OCI-LY7 (cell line): ENCODE measurements at regions not wholly inside any gene's neighbourhood (a gene's known extent, or its start where the extent isn't known, plus 50 kb on each side); places are given as distances from the start of the nearest gene placed in this dataset.

ENCODE experiments used
- EZH2phosphoT487 ChIP-seq: fragments of 200-600 bp; sonication (generic); IDR thresholded peaks from 2 replicates; pipeline ENCODE4 v1.6.1; 2018; ENCODE audit warnings: low read depth, borderline replicate concordance, mild to moderate bottlenecking, mixed run types, antibody characterized with exemption, low read length, moderate library complexity, mixed read lengths
- TF ChIP-seq, protein P1 (sequence below): fragments of 200-600 bp; sonication (generic); conservative IDR thresholded peaks from 2 replicates; pipeline ENCODE4 v1.5.1; 2014; ENCODE audit warnings: mild to moderate bottlenecking, antibody characterized with exemption, low read length, moderate library complexity, mixed read lengths

DNA sequence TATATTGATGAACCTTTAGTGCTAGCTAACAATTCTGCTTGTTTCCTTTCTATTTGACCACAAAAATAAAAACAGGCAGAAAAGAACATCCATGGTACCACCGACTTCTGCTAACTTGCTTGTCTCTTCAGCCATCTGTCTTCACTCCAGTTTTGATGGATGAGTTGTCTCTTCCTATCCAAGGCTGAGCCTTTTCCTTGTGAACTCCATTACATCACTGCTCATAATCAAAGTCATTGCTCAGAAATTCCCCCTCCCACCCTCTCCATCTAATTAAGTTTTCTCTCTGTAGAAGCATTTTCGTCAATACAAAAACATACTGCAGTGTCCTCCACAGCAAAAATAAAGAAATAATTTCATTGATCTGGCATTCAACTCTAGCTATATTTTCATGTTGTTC lies 184.4 kb downstream of the SPCS3 start:
- TF ChIP-seq, protein P1, sequence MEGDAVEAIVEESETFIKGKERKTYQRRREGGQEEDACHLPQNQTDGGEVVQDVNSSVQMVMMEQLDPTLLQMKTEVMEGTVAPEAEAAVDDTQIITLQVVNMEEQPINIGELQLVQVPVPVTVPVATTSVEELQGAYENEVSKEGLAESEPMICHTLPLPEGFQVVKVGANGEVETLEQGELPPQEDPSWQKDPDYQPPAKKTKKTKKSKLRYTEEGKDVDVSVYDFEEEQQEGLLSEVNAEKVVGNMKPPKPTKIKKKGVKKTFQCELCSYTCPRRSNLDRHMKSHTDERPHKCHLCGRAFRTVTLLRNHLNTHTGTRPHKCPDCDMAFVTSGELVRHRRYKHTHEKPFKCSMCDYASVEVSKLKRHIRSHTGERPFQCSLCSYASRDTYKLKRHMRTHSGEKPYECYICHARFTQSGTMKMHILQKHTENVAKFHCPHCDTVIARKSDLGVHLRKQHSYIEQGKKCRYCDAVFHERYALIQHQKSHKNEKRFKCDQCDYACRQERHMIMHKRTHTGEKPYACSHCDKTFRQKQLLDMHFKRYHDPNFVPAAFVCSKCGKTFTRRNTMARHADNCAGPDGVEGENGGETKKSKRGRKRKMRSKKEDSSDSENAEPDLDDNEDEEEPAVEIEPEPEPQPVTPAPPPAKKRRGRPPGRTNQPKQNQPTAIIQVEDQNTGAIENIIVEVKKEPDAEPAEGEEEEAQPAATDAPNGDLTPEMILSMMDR, result no peak
- no peak for TF ChIP-seq EZH2phosphoT487
